PC-9 (cell line): ENCODE measurements at regions not wholly inside any gene's neighbourhood (a gene's known extent, or its start where the extent isn't known, plus 50 kb on each side); places are given as distances from the start of the nearest gene placed in this dataset.

ENCODE experiments used
- EZH2 ChIP-seq: fragments of 200-600 bp; sonication (generic); IDR thresholded peaks from 2 replicates; pipeline ENCODE4 v1.8.0; 2017; ENCODE audit warnings: antibody characterized with exemption, low read depth
- TF ChIP-seq, protein P1 (sequence below): fragments of 200-600 bp; sonication (generic); conservative IDR thresholded peaks from 2 replicates; pipeline ENCODE4 v1.6.1; 2017; ENCODE audit warnings: mixed run types, antibody characterized with exemption, mild to moderate bottlenecking, moderate library complexity

DNA sequence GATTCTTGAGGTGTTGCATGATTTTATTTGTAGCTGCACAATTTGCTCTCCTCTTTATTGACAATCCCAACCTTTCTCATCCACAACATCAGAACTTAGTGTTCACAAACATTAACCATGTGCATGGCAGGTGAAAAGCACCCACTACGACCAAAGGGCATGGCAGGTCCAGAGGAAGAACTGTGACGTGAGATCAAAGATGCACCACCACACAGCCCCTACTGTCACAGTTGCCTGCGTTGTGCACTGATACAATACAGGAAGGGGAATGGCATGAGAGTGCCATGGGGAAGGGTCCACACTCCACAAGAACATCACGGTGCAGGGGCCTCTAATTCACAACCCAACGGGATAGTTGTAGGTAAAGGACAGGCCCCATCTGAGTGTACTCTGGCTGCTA lies 217.1 kb upstream of the PFKP start:
- TF ChIP-seq, protein P1, sequence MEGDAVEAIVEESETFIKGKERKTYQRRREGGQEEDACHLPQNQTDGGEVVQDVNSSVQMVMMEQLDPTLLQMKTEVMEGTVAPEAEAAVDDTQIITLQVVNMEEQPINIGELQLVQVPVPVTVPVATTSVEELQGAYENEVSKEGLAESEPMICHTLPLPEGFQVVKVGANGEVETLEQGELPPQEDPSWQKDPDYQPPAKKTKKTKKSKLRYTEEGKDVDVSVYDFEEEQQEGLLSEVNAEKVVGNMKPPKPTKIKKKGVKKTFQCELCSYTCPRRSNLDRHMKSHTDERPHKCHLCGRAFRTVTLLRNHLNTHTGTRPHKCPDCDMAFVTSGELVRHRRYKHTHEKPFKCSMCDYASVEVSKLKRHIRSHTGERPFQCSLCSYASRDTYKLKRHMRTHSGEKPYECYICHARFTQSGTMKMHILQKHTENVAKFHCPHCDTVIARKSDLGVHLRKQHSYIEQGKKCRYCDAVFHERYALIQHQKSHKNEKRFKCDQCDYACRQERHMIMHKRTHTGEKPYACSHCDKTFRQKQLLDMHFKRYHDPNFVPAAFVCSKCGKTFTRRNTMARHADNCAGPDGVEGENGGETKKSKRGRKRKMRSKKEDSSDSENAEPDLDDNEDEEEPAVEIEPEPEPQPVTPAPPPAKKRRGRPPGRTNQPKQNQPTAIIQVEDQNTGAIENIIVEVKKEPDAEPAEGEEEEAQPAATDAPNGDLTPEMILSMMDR: no peak
- TF ChIP-seq EZH2: no peak
